IPS-NIHi7 (cell line): ENCODE measurements at regions not wholly inside any gene's neighbourhood (a gene's known extent, or its start where the extent isn't known, plus 50 kb on each side); places are given as distances from the start of the nearest gene placed in this dataset.

ENCODE experiments used
- DNase-seq: peaks from one replicate; pipeline ENCODE4 v3.0.0; 2012; ENCODE audit warnings: mixed read lengths; ENCODE audit errors: extremely low spot score

DNA sequence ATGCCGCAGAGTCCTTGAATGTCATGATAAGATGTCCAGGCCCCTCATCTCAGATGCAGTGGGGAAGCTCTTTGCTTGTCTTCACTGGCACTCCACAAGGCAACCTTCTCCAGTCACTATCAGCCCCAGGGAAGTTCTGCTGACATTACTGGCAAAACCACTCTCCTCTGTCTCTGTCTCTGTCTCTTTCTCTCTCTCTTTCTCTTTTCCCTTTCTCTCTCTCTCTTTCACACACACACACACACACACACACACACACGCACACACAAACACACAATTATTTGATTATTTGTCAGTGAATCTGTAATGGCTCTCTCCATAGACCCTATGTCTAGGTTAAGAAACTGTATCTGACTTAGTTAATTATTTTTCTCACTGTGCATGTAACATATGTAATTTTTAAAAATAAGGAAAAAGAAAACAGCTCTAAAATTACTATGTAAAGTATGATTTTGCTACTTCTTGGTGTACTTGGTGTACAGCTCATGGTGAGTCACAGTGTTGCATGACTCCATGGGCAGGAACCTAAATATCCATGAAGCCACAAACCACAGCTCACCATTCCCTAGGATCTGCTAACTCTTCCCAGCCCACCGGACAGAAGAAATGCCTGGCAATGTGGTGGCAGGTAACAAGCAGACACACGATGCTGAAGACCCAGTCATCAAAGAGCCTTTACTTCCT lies 594.9 kb upstream of the ID2 start:
- DNase-seq = no peak

DNA sequence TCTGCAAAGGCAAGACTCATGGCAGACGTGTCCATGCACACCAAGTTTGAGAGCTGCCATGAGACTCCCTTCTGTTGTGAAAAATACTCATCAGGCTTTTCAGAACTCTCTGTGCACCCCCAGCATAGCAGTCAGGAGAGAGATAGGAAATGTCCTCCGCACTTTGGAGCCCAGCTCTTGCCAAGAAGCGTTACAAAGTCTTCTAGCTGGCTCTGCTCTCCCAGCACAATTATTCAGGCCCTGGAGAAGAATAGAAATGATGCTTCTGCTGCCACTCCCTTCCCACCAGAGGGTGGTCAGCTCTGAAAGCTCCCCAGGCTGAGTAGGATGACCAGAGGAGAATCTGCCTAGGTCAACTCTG lies 594.4 kb upstream of the ID2 start:
- no peak for DNase-seq

DNA sequence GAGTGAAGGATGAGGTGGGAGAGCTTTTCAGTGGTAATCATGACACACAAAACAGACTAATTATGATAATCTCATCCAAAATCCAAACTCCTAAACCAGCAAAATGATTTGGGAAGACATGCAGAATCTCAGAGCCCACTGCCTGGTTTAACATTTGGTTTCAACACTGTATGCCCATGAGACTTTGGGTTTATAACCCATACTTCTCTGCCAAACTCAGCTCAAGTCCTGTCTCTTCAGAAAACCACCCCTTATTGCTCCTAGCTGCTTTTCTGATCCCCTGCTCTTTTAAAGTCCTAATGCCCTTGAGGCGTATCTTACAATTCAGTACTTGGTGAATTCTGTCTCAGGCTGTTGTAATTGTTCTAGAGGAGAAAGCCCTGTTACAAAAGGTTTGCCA lies 593.0 kb upstream of the ID2 start:
- DNase-seq = no peak

DNA sequence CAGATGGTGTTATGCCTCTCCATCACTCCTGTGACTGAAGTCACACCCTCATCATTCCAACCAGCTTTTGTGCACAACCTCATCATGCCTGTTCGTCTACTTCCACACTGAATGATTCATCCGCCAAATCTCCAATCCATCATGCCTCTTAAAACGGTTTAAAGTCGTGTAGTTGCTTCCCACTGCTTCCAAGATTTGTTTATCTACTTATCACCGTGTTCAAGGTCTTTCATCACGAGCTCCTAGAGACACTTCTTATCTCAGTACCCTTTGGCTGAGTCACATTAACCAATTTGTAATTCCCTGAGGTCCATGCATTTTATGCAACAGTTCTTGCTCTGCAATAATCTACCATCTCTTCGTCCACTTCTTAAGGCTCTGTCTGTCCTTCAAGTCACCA lies 592.3 kb upstream of the ID2 start:
- no peak for DNase-seq

DNA sequence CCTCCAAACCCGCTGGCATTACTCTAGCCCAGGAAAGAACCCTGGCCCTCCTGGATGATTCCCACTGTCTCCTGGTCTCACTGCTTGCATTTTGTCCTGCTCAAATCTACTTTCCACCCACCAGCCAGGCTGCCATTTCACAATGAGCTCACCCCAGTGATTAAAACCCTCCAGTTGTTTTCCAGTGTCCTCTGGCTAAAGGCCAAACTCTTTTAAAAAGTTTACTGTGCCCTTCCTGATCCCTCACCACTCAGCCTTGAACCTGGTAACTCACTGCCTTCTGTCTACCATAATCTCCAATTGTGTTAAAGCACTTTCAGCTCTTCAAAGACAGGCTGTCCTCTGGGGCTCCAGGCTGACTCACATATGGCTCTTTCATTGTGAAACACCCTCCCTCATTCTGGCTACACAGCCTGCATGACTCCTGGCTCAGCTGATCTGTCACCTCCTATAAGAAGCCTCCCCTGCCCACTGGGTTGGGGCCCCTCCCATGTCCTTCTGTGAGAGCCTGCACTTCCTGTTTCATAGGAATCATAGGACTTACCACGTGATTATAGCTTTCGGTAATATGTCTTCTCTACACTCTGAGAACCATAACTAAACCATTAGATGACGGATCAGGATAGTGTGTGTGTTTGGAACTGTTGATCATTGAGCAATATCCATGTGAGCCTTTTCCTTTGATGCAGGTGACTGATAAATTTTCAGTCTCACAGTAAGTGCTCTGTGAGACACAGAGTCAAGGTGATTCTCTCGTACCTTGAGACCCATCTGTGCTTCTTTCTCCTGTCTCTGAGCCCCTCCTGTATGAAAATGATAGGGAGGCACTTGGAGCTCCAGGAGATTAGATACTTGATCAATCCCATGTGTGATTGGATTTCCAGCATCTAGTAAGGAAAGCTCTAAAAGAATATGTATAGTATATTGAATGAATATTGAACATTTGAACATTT lies 590.8 kb upstream of the ID2 start:
- peak; percentile 35 for DNase-seq

DNA sequence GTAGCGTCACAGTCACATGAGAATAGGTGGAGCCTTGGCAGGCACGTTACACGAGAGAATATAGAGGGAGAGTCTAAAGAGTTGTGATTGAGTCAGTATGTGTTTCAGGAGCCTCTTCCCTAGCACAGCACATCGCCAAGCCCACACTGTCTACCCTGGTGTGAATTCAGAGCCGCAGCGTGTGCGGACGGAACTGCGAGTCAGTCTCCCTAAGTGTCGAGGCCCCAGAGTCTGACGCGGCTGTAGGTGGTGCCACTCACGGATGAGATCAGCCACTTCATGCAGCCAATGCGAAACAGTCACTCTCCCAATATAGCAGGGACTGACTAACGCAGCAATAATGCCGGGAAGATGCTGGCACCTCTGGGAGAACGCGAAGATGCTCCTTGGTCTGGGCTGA lies 587.3 kb upstream of the ID2 start:
- no peak for DNase-seq

DNA sequence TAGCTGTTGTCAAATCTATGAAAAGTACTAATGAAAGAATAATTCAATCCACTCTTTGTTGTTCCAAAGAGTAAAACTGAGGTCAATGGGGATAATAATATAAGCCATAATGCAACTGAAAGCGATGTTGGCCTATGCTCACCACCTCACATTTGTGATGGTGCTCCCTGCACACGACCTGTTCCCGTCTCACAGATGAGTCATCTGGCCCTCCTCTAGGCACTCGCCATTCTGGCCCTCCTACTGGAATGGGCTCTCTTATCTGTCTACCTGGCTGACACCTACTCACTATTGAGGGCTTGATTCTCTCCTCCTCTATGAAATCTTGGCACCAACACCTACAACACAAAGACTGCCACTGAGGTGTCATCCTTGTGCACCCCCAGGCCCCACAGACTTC lies 585.9 kb upstream of the ID2 start:
- DNase-seq = no peak

DNA sequence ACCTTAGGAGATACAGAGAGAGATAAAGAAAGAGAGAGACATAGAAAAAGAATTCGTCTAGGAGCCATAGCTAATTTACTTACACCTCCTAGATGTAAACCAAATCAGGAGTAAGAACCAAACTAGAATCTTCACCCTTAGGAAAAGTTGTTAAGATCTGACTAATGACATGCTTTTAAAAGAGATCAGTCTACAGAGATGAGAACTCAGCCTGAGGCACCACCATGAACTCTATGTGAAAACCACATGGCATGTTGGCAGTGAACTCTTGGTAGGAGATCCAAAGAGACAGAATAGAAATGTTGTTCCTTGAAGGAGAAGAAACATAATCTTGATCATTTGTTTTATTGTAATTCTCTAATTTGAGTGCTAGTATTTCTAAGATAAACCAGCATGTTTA lies 585.4 kb upstream of the ID2 start:
- DNase-seq = no peak

DNA sequence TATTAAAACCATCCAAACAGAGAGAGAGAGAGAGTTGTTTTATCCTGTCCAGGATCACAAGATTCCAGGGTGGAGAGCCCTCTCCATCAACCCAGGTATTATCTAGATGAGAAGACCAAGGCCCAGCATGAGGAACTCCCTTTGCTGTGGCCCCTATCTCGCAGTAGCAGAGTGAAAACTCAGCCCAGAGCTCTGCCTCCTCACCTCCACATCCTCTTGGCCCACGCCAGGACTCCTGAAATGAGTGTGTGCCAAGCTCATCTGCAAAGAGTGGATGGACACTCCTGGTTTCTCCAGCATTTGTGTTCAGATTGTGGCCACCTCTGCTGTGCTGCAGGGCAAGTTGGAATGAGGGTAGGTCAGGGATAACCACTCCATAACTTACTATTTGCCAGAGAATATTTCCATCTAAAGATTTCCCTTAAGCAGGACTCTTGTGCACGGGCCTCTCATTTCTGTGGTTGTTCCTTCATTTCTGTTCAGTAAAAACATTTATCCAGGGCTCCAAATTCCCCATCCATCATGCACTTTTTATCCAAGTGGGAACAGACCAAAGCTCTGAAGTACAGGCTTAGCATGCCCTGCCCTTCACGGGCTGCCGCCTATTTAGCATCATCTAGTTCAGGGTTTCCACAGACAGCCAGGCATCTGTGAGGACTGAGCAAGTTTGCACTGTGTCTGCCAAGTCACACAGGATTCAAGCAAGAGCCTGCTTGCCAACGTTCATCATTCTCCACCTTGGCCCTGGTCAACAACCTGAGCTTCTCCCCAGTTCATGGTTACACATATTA lies 583.2 kb upstream of the ID2 start:
- no peak for DNase-seq

DNA sequence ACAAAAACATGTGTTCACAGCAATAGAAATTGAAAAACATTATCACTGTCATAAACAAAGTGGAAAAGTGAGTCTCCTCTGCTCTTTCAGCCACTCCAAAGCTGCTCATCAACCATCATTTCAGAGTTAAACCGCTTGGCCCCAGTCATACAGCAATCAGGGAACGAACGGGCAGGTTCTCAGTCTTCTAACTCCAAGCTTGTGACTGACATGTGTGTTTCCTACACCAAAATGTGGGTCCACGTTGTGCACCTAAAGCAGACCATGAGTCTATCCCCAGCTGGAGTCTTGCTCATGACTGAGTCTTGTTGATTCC lies 582.6 kb upstream of the ID2 start:
- DNase-seq = no peak

DNA sequence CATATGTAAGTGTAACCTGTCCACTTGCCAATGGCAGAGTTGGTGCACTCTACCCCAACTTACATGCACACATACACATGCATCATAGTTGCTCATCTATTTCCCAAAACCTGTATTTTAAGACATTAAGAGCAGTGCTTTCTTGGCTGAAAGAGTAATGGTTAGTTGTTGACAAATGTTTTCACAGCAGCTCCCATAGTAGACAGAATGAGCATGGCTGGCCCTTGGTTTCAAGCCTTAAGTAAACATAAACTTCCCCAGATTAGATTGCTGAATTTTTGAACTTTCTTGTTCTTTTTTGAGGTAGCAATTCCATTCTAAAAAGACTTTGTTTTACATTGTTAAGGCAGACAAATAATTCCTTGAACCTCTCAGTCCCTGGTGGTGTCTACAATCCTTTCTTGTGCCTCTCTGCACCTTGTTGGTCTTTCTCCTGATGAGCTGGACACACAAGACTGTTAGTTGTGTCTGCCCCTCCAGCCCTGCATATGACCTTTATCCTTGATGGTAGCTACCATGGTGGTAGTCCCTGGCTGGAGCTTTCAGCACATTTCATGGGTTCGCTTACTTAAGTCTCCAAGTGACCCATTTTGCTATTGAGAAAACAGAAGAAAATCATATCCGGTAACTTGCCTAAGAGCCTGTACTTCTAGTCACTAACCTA lies 580.1 kb upstream of the ID2 start:
- no peak for DNase-seq

DNA sequence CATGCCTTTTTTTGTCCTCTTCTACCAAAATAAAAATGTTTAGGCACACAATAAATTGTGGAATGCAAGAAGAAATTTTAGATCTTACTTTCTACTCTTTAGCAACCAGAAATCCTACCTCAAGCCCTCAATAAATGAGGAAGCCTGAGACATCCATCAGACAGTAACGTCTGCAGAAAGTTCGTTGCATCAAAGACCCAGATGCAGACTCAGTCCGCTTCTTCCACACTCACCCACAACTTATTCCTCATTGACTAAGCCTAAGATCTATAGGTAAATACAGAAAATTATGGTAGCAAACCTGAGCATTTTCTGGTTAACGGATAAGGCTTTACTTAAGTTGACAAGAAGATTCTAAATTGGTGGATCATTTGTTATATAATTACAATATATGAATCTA lies 579.4 kb upstream of the ID2 start:
- no peak for DNase-seq

DNA sequence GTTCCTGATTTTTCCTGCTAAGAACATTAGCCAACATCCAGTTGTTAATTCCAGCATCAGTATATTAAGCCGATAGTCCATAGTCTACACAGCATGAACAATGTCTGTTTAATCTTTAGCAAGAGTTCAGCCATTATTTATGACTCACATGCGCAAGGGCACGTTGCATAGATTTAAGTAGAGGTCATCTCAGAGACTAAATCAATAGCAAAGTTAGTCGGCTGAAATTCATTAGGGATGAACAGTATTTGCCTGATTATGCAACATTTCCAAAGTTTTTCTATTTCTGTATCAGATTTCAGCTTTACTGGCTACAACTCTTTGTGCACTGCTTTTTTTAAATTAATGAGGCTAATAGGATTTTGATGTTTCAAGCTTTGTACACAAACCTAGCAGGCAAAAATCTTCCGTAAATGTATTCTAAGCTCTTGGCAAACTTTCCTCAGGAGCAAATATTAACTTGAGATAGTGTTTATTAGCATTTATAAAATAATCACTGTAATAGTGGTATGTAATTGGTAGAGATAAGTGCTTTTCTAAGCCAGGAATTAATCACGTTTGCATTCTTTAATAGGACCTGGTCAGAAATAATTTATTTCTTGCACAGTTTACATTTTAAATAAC lies 578.7 kb upstream of the ID2 start:
- no peak for DNase-seq

DNA sequence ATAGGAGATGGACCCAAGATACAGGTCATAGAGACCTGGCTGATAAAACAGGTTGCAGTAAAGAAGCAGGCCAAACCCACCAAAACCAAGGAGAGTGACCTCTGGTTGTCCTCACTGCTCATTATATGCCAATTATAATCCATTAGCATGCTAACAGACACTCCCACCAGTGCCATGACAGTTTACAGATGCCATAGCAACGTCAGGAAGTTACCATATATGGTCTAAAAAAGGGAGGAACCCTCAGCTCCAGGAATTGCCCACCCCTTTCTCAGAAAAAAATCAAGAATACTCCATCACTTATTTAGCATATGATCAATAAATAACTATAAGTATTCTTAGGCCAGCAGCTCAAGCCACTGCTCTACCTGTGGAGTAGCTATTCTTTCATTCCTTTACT lies 574.7 kb upstream of the ID2 start:
- no peak for DNase-seq

DNA sequence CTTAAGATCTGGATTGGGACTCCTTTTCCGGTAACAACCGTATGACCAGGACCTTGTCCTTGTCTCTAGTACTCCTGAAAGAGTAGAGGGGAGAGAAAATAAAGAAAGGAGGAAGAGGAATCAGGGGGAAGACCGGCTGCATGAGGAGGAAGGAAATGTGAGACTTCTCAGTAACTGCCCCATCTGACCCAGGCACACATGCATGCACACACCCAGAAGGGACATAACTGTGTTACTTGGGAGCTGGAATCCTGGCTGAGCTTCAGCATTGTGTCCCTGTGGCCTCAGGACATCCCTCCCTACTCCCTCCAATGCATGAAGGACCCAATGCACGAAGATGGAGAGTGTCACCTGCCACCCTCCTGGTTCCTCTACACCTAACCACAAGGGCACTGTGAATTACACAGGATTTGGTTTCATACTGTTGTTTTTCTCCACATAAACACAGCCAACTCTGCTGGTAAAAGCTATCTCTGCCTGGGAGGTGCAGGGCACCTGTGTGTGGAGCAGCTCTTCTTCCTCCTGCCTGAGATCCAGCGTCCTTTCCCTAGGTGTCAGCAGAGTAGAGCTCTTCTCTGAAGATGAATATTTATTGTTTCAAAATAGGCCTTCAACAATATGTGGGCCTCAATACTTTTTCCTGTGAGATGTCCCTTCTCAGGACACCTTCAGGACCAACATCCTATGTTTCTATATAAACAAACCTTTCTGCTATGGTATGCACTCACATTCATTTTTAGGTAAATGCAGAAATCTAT lies 574.1 kb upstream of the ID2 start:
- DNase-seq = no peak

DNA sequence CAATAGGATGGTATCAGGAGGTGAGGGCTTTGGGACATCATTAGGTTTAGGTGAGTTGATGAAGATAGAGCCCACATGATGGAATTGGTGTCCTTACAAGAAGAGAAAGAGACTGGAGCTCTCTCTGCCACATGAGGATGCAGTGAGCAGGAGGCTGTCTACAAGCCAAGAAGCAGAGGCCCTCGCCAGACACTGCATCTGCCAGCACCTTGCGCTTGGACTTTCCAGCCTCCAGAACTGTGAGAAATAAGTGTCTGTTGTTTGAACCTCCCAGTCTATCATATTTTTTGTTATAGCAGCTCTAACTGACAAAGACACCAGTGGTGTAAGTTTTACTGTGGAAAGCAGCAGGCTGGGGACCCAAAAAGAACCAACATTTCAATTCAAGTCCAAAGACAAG lies 571.1 kb upstream of the ID2 start:
- no peak for DNase-seq

DNA sequence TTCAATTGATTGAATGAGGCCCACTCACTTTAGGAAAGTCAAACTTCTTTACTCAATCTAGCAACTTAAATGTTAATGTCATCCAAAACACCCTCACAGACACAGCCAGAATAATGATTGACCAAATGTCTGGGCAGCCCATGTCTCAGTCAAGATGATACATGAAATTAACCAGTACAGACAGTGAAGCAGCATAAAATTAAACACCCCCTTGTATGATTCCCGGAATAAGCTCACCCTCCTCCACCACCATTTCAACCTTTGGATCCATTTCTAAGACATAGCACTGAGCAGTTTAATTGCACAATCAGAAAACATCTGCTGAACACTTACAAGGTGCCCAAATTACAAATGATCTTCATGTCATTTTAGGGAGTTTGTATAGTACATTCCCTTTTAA lies 570.7 kb upstream of the ID2 start:
- no peak for DNase-seq

DNA sequence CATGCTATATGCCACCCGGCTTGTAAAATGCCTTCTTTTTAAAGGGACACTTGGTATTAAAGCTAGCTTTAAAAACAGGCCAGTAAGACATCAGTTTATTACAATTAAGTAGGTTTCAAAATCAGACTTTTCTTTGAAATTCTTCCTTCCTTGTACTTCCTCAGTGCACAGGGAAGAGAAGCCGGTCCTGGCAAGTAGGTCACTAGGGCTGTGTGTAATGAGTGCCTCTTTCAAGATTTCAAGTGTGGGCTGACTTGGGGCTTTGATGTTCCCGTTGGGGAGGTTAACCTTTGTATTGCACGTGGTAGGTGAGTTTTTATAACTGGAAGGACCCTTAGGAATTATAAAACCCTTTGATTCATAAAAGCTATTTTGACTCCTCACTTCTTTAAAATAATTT lies 566.4 kb upstream of the ID2 start:
- DNase-seq = no peak

DNA sequence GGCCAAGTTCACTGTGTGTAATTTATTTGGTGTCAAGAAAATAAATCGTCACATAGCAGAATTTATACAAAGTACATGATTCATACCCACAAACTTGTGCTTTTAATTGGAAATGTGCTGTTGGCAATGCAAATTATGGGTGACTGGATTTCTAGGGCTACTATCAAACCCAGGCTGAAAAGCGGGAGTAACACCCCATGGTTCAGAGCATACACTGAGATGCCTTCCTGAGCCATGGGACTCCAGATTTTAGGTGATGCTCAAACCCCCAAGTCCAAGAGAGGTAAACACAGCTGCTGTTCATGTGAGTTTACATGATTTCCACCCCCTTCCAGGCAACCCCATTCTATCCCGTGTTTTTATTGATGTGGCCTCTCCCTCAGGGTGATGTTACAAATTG lies 565.9 kb upstream of the ID2 start:
- DNase-seq = no peak

DNA sequence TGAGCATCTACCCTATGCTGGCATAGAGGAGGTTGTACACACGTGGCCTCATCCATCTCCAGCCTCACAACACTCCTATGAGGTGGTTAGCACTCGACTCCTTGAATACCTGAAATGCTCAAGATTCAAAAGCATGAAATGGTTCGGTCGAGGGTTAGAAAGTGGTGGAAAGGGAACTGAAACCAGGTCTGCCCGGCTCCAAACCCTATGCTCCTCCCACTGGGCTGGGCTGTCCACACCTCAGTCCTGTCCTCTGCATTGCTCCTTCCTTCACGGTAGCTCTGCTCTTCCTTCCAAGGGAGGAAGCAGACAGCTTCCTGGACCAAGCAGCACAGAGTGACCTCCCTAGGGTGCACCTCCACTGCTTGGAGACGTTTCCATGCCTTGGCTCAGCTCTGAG lies 565.2 kb upstream of the ID2 start:
- DNase-seq = no peak
